ENCODE measurements at regions not wholly inside any gene's neighbourhood (a gene's known extent, or its start where the extent isn't known, plus 50 kb on each side); places are given as distances from the start of the nearest gene placed in this dataset.

GRCh38 chr9:78598120-78598519, 301.2 kb downstream of the PSAT1 start:
- no peak for DNase-seq (ENCODE audit: low read depth)
- no peak overlapping the region for H3K4me3 ChIP-seq (ENCODE audit: low read depth, low read length)
- TF ChIP-seq CTCF (IDR thresholded peaks at IDR 0.05; ENCODE audit: insufficient read depth, low read depth, low read length): no peak

GRCh38 chr9:78599926-78600325, 303.0 kb downstream of the PSAT1 start:
- H3K4me3 ChIP-seq (ENCODE audit: low read depth, low read length): no peak overlapping the region
- DNase-seq (ENCODE audit: low read depth): no peak
- TF ChIP-seq CTCF (IDR thresholded peaks at IDR 0.05; ENCODE audit: insufficient read depth, low read depth, low read length): no peak

- peak; percentile 47 for DNase-seq (ENCODE audit: low read depth)
- peak; percentile 82 for TF ChIP-seq CTCF (IDR thresholded peaks at IDR 0.05; ENCODE audit: insufficient read depth, low read depth, low read length)
- H3K4me3 ChIP-seq (ENCODE audit: low read depth, low read length): no peak overlapping the region
Observed at GRCh38 chr9:78601957-78602565, 305.1 kb downstream of the PSAT1 start.

GRCh38 chr9:78605041-78606000, 308.4 kb downstream of the PSAT1 start:
- no peak for TF ChIP-seq CTCF (IDR thresholded peaks at IDR 0.05; ENCODE audit: insufficient read depth, low read depth, low read length)
- no peak overlapping the region for H3K4me3 ChIP-seq (ENCODE audit: low read depth, low read length)
- no peak for DNase-seq (ENCODE audit: low read depth)

- no peak overlapping the region for H3K4me3 ChIP-seq (ENCODE audit: low read depth, low read length)
- DNase-seq (ENCODE audit: low read depth): no peak
- no peak for TF ChIP-seq CTCF (IDR thresholded peaks at IDR 0.05; ENCODE audit: insufficient read depth, low read depth, low read length)
Observed at GRCh38 chr9:78606001-78606379, 309.1 kb downstream of the PSAT1 start.

- TF ChIP-seq CTCF (IDR thresholded peaks at IDR 0.05; ENCODE audit: insufficient read depth, low read depth, low read length): no peak
- no peak for DNase-seq (ENCODE audit: low read depth)
Observed at GRCh38 chr9:78607853-78608252, 310.9 kb downstream of the PSAT1 start.

More at GRCh38 chr9:78607853-78608252, 310.9 kb downstream of the PSAT1 start:
- H3K4me3 ChIP-seq (ENCODE audit: low read depth, low read length): no peak overlapping the region

All from fibroblast of villous mesenchyme (primary cell).